ENCODE measurements at regions not wholly inside any gene's neighbourhood (a gene's known extent, or its start where the extent isn't known, plus 50 kb on each side); places are given as distances from the start of the nearest gene placed in this dataset.

GRCh38 chr11:110773442-110773841 lies 61.2 kb upstream of the ARHGAP20 start:
- Histone ChIP-seq H3K4me3 (no peak overlapping the region), H3K27ac (no peak overlapping the region)
- DNase-seq (ENCODE audit: low spot score), result no peak
- TF ChIP-seq CTCF (IDR thresholded peaks at IDR 0.05), result no peak

GRCh38 chr11:110772863-110773262 lies 60.6 kb upstream of the ARHGAP20 start:
- no peak for TF ChIP-seq CTCF (IDR thresholded peaks at IDR 0.05)
- DNase-seq (ENCODE audit: low spot score), result no peak
- H3K4me3 ChIP-seq, result no peak overlapping the region
- H3K27ac ChIP-seq, result no peak overlapping the region

- no peak for DNase-seq (ENCODE audit: low spot score)
Observed at GRCh38 chr11:110766316-110766715, 54.1 kb upstream of the ARHGAP20 start.

GRCh38 chr11:110764485-110764884 lies 52.2 kb upstream of the ARHGAP20 start:
- Histone ChIP-seq H3K4me3 (no peak overlapping the region), H3K27ac (no peak overlapping the region)
- TF ChIP-seq CTCF (IDR thresholded peaks at IDR 0.05), result no peak
- DNase-seq (ENCODE audit: low spot score), result no peak

More at GRCh38 chr11:110766316-110766715, 54.1 kb upstream of the ARHGAP20 start:
- no peak for TF ChIP-seq CTCF (IDR thresholded peaks at IDR 0.05)
- Histone ChIP-seq H3K4me3 (no peak overlapping the region), H3K27ac (no peak overlapping the region)

GRCh38 chr11:110763249-110764011 lies 51.2 kb upstream of the ARHGAP20 start:
- no peak for DNase-seq (ENCODE audit: low spot score)
- Histone ChIP-seq H3K27ac (no peak overlapping the region), H3K4me3 (no peak overlapping the region)
- TF ChIP-seq CTCF (IDR thresholded peaks at IDR 0.05), result no peak

- Histone ChIP-seq H3K4me3 (no peak overlapping the region), H3K27ac (no peak overlapping the region)
- TF ChIP-seq CTCF (IDR thresholded peaks at IDR 0.05), result no peak
- DNase-seq (ENCODE audit: low spot score), result no peak
Observed at GRCh38 chr11:110762590-110762989, 50.4 kb upstream of the ARHGAP20 start.

Measured in coronary artery (tissue), 2 donors.